Mesenchymal stem cell (in vitro differentiated cells and primary cell): ENCODE measurements at regions not wholly inside any gene's neighbourhood (a gene's known extent, or its start where the extent isn't known, plus 50 kb on each side); places are given as distances from the start of the nearest gene placed in this dataset.
A peak's percentile ranks its signal among the peaks of the same experiment; 100 is the strongest.

Experiments used
- DNase-seq: peaks from one replicate; pipeline ENCODE4 v3.0.0-alpha.2; 2013
- H2AFZ ChIP-seq: one replicate; pipeline ENCODE4 v1.6.1; 2013; ENCODE audit warnings: low read depth, mild to moderate bottlenecking, control low read depth, inconsistent platforms, low read length, moderate library complexity
- H2AK5ac ChIP-seq: 2 replicates; pipeline ENCODE4 v1.6.1; 2013; ENCODE audit warnings: low read length, moderate library complexity, mild to moderate bottlenecking, inconsistent platforms; ENCODE audit not compliant: severe bottlenecking
- H2BK120ac ChIP-seq: one replicate; pipeline ENCODE4 v1.6.1; 2013; ENCODE audit warnings: low read depth, mild to moderate bottlenecking, inconsistent platforms, low read length, moderate library complexity
- H2BK12ac ChIP-seq, 2 experiments: one replicate each; pipeline ENCODE4 v1.6.1; 2013; ENCODE audit warnings: inconsistent platforms in 2 of 2, low read length in 2 of 2, mild to moderate bottlenecking in 2 of 2, moderate library complexity in 2 of 2, control low read depth in 1 of 2
- H2BK15ac ChIP-seq: one replicate; pipeline ENCODE4 v1.6.1; 2013; ENCODE audit warnings: mild to moderate bottlenecking, low read depth, inconsistent platforms; ENCODE audit not compliant: poor library complexity, severe bottlenecking
- H2BK5ac ChIP-seq: 2 replicates; pipeline ENCODE4 v1.6.1; 2013; ENCODE audit warnings: low read depth, mild to moderate bottlenecking, low read length, control low read depth, inconsistent platforms; ENCODE audit not compliant: poor library complexity, severe bottlenecking
- H3K14ac ChIP-seq, 2 experiments: one replicate each; pipeline ENCODE4 v1.6.1; 2013; ENCODE audit warnings: inconsistent platforms in 2 of 2, low read length in 2 of 2, control low read depth in 1 of 2, mild to moderate bottlenecking in 1 of 2, moderate library complexity in 1 of 2
- H3K18ac ChIP-seq, 2 experiments: one replicate each; pipeline ENCODE4 v1.6.1; 2013; ENCODE audit warnings: inconsistent platforms in 2 of 2, low read length in 2 of 2, control low read depth in 1 of 2, low read depth in 1 of 2, mild to moderate bottlenecking in 1 of 2
- H3K23ac ChIP-seq, 2 experiments: one replicate each; pipeline ENCODE4 v1.6.1; 2013; ENCODE audit warnings: inconsistent platforms in 2 of 2, low read length in 2 of 2, mild to moderate bottlenecking in 2 of 2, moderate library complexity in 2 of 2, control low read depth in 1 of 2
- H3K27ac ChIP-seq: 2 replicates; pipeline ENCODE4 v1.5.1; 2013; ENCODE audit warnings: mild to moderate bottlenecking, moderate library complexity, low read length, control low read depth, inconsistent platforms; ENCODE audit not compliant: poor library complexity, severe bottlenecking
- H3K27me3 ChIP-seq, 2 experiments: 2 replicates each; pipeline versions ENCODE4 v1.6.1 to v1.7.0; 2013; ENCODE audit warnings: low read length in 2 of 2, mild to moderate bottlenecking in 2 of 2, moderate library complexity in 2 of 2, control low read depth in 1 of 2, inconsistent platforms in 1 of 2; ENCODE audit not compliant: control insufficient read depth in 1 of 2, insufficient read depth in 1 of 2
- H3K36me3 ChIP-seq, 2 experiments: 2 replicates each; pipeline versions ENCODE4 v1.6.1 to v1.7.0; 2013; ENCODE audit warnings: low read length in 2 of 2, control low read depth in 1 of 2, inconsistent platforms in 1 of 2, low read depth in 1 of 2, mild to moderate bottlenecking in 1 of 2; ENCODE audit not compliant: insufficient read depth in 2 of 2, control insufficient read depth in 1 of 2
- H3K4ac ChIP-seq, 2 experiments: one replicate each; pipeline ENCODE4 v1.6.1; 2013; ENCODE audit warnings: inconsistent platforms in 2 of 2, low read length in 2 of 2, mild to moderate bottlenecking in 2 of 2, moderate library complexity in 2 of 2, control low read depth in 1 of 2, low read depth in 1 of 2
- H3K4me1 ChIP-seq: 2 replicates; pipeline ENCODE4 v1.6.1; 2013; ENCODE audit warnings: low read depth, low read length, control low read depth; ENCODE audit not compliant: control insufficient read depth, insufficient read depth
- H3K4me2 ChIP-seq: 2 replicates; pipeline ENCODE4 v1.6.1; 2013; ENCODE audit warnings: low read length, mild to moderate bottlenecking, inconsistent platforms; ENCODE audit not compliant: poor library complexity, severe bottlenecking
- H3K4me3 ChIP-seq, 2 experiments: 2 replicates each; pipeline versions ENCODE4 v1.5.1 to v1.7.0; 2013; ENCODE audit warnings: low read length in 2 of 2, mild to moderate bottlenecking in 2 of 2, control low read depth in 1 of 2, low read depth in 1 of 2; ENCODE audit not compliant: insufficient read depth in 1 of 2
- H3K79me1 ChIP-seq: replicated peaks from 2 replicates; pipeline ENCODE4 v1.6.1; 2013; ENCODE audit warnings: mild to moderate bottlenecking, control low read depth, low read length, inconsistent platforms; ENCODE audit not compliant: poor library complexity, severe bottlenecking
- H3K9ac ChIP-seq: 2 replicates; pipeline ENCODE4 v1.7.0; 2013; ENCODE audit warnings: mild to moderate bottlenecking, low read length, moderate library complexity
- H3K9me3 ChIP-seq: 2 replicates; pipeline ENCODE4 v1.7.0; 2013; ENCODE audit warnings: mild to moderate bottlenecking, low read length; ENCODE audit not compliant: control insufficient read depth
- H4K8ac ChIP-seq: one replicate; pipeline ENCODE4 v1.6.1; 2013; ENCODE audit warnings: inconsistent platforms, mild to moderate bottlenecking, low read length, moderate library complexity
- H4K91ac ChIP-seq: one replicate; pipeline ENCODE4 v1.6.1; 2013; ENCODE audit warnings: mild to moderate bottlenecking, low read length, inconsistent platforms
- WGBS: methylation state at CpG from one replicate; pipeline ENCODE4 v1.1.7; 2013; ENCODE audit warnings: mixed read lengths; 5-methylcytosine and 5-hydroxymethylcytosine counted together

DNA sequence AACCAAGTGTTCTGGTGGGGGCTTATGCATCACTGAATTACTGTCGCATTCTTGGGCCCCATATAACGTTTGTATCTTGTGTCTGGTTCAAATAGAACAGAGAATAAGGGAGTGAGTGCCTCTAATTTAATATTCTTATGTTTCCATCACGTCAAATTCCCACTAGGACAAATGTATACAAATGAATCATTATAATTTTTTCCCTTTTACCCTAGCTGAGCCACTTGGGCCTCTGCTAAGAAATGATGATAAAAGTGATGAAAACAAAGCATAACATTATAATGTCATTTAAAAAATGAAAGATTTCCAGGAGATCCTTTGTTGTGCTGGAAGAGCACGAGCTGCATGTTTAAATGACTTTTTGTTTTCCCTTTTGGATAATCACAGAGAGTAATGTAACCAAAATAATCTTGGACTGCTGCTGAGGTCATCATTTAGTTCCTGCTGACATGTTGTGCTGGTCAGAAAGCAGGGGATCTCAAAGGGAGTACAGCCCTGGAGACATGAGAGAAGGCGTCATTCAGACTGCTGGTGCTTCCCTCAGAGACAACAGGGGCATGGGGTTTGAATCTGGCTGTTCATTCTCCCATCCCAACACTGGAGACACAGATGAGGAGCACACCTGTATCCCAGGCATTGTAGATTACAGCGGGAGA lies 105.1 kb upstream of the SCOC start:
- Histone ChIP-seq H3K18ac (no peak overlapping the region), H3K27ac (no peak overlapping the region), H3K4me3 (no peak overlapping the region), H3K4ac (no peak overlapping the region), H2AFZ (no peak overlapping the region), H3K27me3 (no peaks in the 10 kb centered on the region), H2BK120ac (no peak overlapping the region), H3K9ac (no peak overlapping the region), H2BK5ac (no peak overlapping the region), H2BK15ac (no peak overlapping the region), H3K14ac (no peak overlapping the region), H3K9me3 (no peaks in the 10 kb centered on the region), H2AK5ac (no peak overlapping the region), H3K4me2 (no peak overlapping the region), H3K23ac (no peak overlapping the region), H3K4me1 (peaks cover 6% of the 10 kb centered on the region), H4K91ac (no peak overlapping the region), H2BK12ac (no peak overlapping the region), H4K8ac (no peak overlapping the region), H3K36me3 (no peaks in the 10 kb centered on the region), H3K79me1 (no peaks in the 10 kb centered on the region)
- no peak for DNase-seq
- WGBS, result 90% methylated on average over 3 of the region's 6 CpGs

DNA sequence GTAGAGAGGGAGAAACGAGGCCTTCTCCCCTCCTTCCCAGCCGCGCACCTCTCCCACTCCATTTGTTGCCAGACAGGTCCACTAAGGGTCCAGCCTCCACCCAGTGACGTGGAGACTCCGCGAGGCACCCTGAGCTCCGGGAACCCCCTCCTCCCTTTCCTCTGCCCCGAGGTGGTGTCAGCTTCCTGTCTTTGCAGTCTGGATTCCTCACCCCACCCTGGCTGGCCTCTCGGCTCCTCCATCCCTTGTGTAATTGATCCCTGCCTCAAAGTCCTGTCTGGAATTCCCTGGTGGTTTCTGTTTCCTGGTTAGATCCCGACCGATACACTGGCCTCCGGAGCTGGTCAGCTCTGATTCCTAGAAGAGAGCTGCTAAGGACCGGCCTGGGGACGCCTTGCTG lies 105.9 kb upstream of the SCOC start:
- no peak overlapping the region for H3K4me2 ChIP-seq
- H3K18ac ChIP-seq, result peak overlapping the region; percentile 28 to 50
- H2BK12ac ChIP-seq, result no peak overlapping the region
- peak overlapping the region; percentile 23 for H2AFZ ChIP-seq
- H3K14ac ChIP-seq, result peak overlapping the region in 1 of 2 experiments; percentile 26
- H2BK120ac ChIP-seq, result no peak overlapping the region
- H3K27ac ChIP-seq, result no peak overlapping the region
- H3K4me1 ChIP-seq, result peaks cover 6% of the 10 kb centered on the region
- H3K9ac ChIP-seq, result no peak overlapping the region
- no peak overlapping the region for H3K4me3 ChIP-seq
- DNase-seq, result peak; percentile 34
- H2BK5ac ChIP-seq, result no peak overlapping the region
- no peak overlapping the region for H4K91ac ChIP-seq
- no peaks in the 10 kb centered on the region for H3K9me3 ChIP-seq
- H3K36me3 ChIP-seq, result no peaks in the 10 kb centered on the region
- WGBS, result 61% methylated on average over 13 of the region's 14 CpGs
- H4K8ac ChIP-seq, result no peak overlapping the region
- H3K4ac ChIP-seq, result no peak overlapping the region
- no peaks in the 10 kb centered on the region for H3K27me3 ChIP-seq
- H2BK15ac ChIP-seq, result no peak overlapping the region
- H3K79me1 ChIP-seq, result no peaks in the 10 kb centered on the region
- H2AK5ac ChIP-seq, result peak overlapping the region; percentile 81
- H3K23ac ChIP-seq, result no peak overlapping the region

GRCh38 chr4:140266958-140267568 lies 106.4 kb upstream of the SCOC start:
- Histone ChIP-seq H3K9ac (no peak overlapping the region), H3K27me3 (no peaks in the 10 kb centered on the region), H3K4me1 (peaks cover 6% of the 10 kb centered on the region), H3K23ac (no peak overlapping the region), H2BK5ac (no peak overlapping the region), H2BK15ac (no peak overlapping the region), H3K79me1 (no peaks in the 10 kb centered on the region), H3K36me3 (no peaks in the 10 kb centered on the region), H3K4ac (peak overlapping the region in 1 of 2 experiments; percentile 53), H3K14ac (peak overlapping the region in 1 of 2 experiments; percentile 26), H3K27ac (no peak overlapping the region), H3K4me2 (no peak overlapping the region), H4K91ac (no peak overlapping the region), H2AK5ac (peak overlapping the region; percentile 78), H3K9me3 (no peaks in the 10 kb centered on the region), H2BK12ac (no peak overlapping the region), H2BK120ac (no peak overlapping the region), H2AFZ (peak overlapping the region; percentile 23), H3K18ac (peak overlapping the region in 1 of 2 experiments; percentile 50), H3K4me3 (no peak overlapping the region), H4K8ac (no peak overlapping the region)
- DNase-seq, result no peak
- 82% methylated on average over 10 of the region's 10 CpGs for WGBS

DNA sequence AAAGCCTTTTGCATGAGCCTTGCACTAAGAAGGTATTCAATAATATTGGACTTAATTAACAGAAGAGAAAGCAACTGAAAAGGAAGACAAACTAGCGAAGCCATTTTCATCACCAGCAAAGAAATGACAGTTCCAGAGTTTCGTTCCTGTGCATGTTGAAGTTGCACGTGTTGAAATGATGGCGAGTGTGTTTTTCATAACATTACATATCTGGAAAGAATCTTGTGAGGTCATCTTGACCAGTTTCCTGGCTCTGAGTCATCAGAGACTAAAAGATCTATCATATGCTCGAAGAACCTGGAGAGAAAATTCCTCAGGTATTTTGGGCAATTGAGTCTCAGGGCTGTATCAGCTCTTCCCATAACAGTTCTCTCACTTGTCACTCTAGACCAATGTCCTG lies 106.2 kb upstream of the MAML3 start:
- Histone ChIP-seq H2AK5ac (no peak overlapping the region), H2BK15ac (no peak overlapping the region), H3K18ac (no peak overlapping the region), H3K14ac (no peak overlapping the region), H2AFZ (no peak overlapping the region), H3K4me2 (no peak overlapping the region), H3K27me3 (no peaks in the 10 kb centered on the region), H3K36me3 (no peaks in the 10 kb centered on the region), H3K9ac (peak overlapping the region; percentile 25), H4K91ac (no peak overlapping the region), H3K4me3 (no peak overlapping the region), H3K23ac (no peak overlapping the region), H3K4ac (no peak overlapping the region), H3K27ac (no peak overlapping the region), H3K9me3 (no peaks in the 10 kb centered on the region), H3K79me1 (no peaks in the 10 kb centered on the region), H4K8ac (no peak overlapping the region), H3K4me1 (peaks cover 9% of the 10 kb centered on the region), H2BK5ac (no peak overlapping the region), H2BK120ac (no peak overlapping the region), H2BK12ac (no peak overlapping the region)
- DNase-seq, result peak; percentile 80
- 27% methylated on average over 5 of the region's 5 CpGs for WGBS
